ENCODE measurements at regions not wholly inside any gene's neighbourhood (a gene's known extent, or its start where the extent isn't known, plus 50 kb on each side); places are given as distances from the start of the nearest gene placed in this dataset.

DNA sequence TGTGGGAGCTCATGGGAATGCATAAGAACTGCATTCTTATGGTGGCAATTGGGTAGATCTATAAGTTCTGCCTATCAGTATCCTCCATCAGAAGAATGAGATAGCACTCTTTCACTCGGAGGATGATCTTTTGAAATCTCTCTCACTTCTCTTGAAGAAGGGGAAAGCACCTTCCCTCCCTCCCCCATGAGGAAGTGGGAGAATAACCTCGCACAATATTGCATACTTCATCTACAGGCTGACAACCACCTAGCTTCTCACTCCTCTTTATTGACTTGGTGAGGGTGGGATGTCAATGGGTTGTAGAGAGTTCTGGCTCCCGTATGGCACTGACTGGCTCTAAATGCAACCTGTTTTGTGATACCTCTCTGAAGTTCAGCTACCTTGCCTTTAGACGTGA lies 146.7 kb upstream of the SPOCK3 start:
- no peak overlapping the region for H3K27ac ChIP-seq (ENCODE audit: extremely low read depth, low read depth, low read length)
- ChIA-PET CTCF (no interaction called here), POLR2A (no interaction called here)
- H3K4me1 ChIP-seq (ENCODE audit: control insufficient read depth, insufficient read depth, low read length), result no peaks in the 10 kb centered on the region
- H3K4me3 ChIP-seq (ENCODE audit: low read depth, low read length), result no peak overlapping the region
- TF ChIP-seq ZFP69B (tag by site-specific recombination; IDR thresholded peaks at IDR 0.05) (no peak), OSR2 (tag by site-specific recombination; IDR thresholded peaks at IDR 0.05) (no peak)
- TF ChIP-seq, protein P1, sequence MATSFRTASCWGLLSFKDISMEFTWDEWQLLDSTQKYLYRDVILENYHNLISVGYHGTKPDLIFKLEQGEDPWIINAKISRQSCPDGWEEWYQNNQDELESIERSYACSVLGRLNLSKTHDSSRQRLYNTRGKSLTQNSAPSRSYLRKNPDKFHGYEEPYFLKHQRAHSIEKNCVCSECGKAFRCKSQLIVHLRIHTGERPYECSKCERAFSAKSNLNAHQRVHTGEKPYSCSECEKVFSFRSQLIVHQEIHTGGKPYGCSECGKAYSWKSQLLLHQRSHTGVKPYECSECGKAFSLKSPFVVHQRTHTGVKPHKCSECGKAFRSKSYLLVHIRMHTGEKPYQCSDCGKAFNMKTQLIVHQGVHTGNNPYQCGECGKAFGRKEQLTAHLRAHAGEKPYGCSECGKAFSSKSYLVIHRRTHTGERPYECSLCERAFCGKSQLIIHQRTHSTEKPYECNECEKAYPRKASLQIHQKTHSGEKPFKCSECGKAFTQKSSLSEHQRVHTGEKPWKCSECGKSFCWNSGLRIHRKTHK (tag by site-specific recombination; IDR thresholded peaks at IDR 0.05), result no peak
- no peaks in the 10 kb centered on the region for H3K36me3 ChIP-seq (ENCODE audit: control insufficient read depth in 2 of 2, insufficient read depth in 1 of 2, low read length in 2 of 2)
- no peaks in the 10 kb centered on the region for H3K9me3 ChIP-seq (ENCODE audit: control insufficient read depth, insufficient read depth, low read depth, low read length)

DNA sequence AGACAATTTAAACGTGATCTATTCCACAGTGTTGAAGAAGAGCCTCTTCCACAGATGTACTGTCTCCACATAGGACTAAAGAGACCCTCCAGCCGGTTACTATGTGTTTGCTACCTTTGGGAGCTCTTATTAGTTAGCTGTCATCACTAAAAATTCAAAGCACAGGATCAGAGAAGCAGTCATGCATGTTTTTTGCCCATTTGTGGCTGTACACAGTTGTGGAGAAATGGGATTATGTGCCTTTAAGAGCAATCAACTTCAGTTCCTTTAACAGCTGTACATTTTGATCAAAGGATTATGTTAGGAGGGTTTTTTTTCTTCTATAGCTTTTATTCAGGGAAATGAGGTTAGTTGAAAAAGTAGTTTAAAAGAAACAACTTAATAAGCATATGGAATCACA lies 149.0 kb upstream of the SPOCK3 start:
- ChIA-PET POLR2A (no interaction called here), CTCF (no interaction called here)
- Histone ChIP-seq H3K9me3 (ENCODE audit: control insufficient read depth, insufficient read depth, low read depth, low read length) (no peaks in the 10 kb centered on the region), H3K27ac (ENCODE audit: extremely low read depth, low read depth, low read length) (no peak overlapping the region), H3K36me3 (ENCODE audit: control insufficient read depth in 2 of 2, insufficient read depth in 1 of 2, low read length in 2 of 2) (no peaks in the 10 kb centered on the region), H3K4me1 (ENCODE audit: control insufficient read depth, insufficient read depth, low read length) (no peaks in the 10 kb centered on the region), H3K4me3 (ENCODE audit: low read depth, low read length) (no peak overlapping the region)
- TF ChIP-seq EGR2 (tag by site-specific recombination; IDR thresholded peaks at IDR 0.05; ENCODE audit: low read depth) (no peak), ZNF48 (tag by site-specific recombination; IDR thresholded peaks at IDR 0.05) (no peak), ZNF654 (tag by site-specific recombination; IDR thresholded peaks at IDR 0.05; ENCODE audit: low read depth) (no peak), ZFP3 (tag by site-specific recombination; IDR thresholded peaks at IDR 0.05; ENCODE audit: low read depth) (no peak), IKZF3 (tag by site-specific recombination; IDR thresholded peaks at IDR 0.05) (no peak), ZNF473 (tag by site-specific recombination; IDR thresholded peaks at IDR 0.05) (no peak), ZBTB7A (tag by site-specific recombination; IDR thresholded peaks at IDR 0.05; ENCODE audit: low read depth) (no peak), ZFP41 (tag by site-specific recombination; IDR thresholded peaks at IDR 0.05; ENCODE audit: borderline replicate concordance) (no peak), ZNF37A (tag by site-specific recombination; IDR thresholded peaks at IDR 0.05) (no peak), ZNF585B (tag by site-specific recombination; IDR thresholded peaks at IDR 0.05) (no peak), ZNF768 (tag by site-specific recombination; IDR thresholded peaks at IDR 0.05) (no peak), PRDM6 (tag by site-specific recombination; IDR thresholded peaks at IDR 0.05) (no peak), ZFHX2 (tag by site-specific recombination; conservative IDR thresholded peaks at IDR 0.05) (no peak)
- TF ChIP-seq, protein P2, sequence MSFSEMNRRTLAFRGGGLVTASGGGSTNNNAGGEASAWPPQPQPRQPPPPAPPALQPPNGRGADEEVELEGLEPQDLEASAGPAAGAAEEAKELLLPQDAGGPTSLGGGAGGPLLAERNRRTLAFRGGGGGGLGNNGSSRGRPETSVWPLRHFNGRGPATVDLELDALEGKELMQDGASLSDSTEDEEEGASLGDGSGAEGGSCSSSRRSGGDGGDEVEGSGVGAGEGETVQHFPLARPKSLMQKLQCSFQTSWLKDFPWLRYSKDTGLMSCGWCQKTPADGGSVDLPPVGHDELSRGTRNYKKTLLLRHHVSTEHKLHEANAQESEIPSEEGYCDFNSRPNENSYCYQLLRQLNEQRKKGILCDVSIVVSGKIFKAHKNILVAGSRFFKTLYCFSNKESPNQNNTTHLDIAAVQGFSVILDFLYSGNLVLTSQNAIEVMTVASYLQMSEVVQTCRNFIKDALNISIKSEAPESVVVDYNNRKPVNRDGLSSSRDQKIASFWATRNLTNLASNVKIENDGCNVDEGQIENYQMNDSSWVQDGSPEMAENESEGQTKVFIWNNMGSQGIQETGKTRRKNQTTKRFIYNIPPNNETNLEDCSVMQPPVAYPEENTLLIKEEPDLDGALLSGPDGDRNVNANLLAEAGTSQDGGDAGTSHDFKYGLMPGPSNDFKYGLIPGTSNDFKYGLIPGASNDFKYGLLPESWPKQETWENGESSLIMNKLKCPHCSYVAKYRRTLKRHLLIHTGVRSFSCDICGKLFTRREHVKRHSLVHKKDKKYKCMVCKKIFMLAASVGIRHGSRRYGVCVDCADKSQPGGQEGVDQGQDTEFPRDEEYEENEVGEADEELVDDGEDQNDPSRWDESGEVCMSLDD (tag by site-specific recombination; IDR thresholded peaks at IDR 0.05), result no peak
- TF ChIP-seq, protein P1 (tag by site-specific recombination; IDR thresholded peaks at IDR 0.05), result no peak
